Pons (tissue), 1 donor: ENCODE measurements at regions not wholly inside any gene's neighbourhood (a gene's known extent, or its start where the extent isn't known, plus 50 kb on each side); places are given as distances from the start of the nearest gene placed in this dataset.

Experiments used
- DNase-seq: peaks from one replicate; pipeline ENCODE4 v3.0.0-alpha.2; 2016; ENCODE audit warnings: low spot score

DNA sequence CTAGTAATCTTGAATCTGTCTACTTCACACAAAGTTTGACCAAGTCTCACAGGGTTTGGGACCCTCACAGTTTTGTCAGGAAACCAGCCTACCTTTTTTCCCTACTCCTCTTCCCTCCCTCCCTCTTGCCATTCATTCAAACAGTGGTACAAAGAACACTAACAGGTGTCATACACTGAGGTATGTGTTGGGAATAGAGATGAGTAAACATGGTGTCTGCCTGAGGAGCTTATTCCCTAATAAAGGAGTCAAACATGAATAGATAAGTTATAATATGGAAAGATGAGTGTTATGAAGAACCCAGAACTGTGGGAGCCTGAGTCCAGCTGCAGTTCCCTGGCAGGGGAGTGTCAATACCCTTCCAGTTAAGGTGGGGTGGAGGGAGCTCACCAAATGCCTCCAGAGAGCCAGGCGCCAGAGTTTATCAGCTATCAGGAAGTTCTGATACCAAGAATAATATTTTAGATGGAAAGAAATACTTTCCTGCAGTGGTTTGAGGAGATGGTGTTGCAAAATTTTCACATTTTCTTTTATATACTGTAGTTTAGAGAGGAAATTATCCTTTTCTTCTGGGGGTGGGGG is 183.4 kb upstream of the NR3C1 start:
- no peak for DNase-seq

GRCh38 chr5:143585970-143586369 is 182.5 kb upstream of the NR3C1 start:
- no peak for DNase-seq

DNA sequence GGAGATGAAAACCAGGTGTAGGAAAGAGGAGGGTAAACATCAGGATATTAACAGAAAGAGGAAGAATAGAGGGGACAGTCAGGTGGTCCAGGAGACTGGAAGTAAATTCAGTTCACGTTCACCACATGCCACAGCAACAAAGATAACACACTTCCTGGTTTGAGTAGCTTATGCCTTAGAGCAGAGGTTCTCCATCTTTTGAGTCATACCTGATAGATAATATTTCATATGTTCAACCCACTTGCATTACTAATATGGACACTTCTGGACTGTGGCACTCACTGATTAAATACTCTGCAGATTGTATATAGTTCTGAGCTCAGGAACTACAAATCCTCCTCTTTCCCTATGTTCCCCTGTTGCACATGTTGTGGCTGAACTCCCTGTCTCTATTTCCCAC is 179.9 kb upstream of the NR3C1 start:
- DNase-seq = no peak

DNA sequence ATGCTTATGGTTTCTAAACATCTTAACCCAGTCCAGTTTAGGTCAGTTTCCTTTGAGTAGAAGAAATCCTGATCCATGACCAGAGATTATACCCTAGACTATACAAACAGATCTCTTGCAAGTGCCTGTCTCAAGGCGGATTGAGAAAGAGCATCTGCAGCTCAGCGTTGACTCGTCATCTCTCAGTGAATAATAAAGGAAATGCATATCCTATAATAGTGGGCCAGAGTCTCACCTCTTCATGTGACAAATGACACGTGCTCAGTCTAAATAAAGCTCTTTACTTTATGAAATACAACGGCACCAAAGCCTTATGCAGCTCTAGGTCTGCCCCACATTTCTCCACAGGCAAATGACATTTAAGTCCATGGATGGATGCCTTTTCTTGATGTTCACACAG is 179.4 kb upstream of the NR3C1 start:
- DNase-seq = no peak

- no peak for DNase-seq
These were observed 178.7 kb upstream of the NR3C1 start for GRCh38 chr5:143582176-143582575.

DNA sequence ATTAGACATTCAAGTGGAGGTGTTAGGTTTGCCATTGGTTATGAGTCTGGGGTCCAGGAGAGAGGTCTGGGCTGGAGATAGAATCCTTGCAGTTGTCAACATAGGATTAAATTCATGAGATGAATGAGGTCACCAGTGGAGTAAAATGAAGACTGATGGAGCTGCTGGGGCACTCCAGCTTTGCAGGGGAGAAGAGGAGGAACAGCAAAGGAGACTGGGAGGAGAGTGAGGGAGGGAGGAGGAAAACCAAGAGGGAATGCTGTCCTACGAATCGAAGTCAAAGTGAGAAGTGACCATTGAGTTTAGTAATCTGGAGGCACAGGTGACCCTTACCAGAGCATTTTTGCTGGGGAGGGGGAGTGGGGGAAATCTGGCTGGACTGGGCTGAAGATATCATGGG is 178.2 kb upstream of the NR3C1 start:
- DNase-seq = no peak

DNA sequence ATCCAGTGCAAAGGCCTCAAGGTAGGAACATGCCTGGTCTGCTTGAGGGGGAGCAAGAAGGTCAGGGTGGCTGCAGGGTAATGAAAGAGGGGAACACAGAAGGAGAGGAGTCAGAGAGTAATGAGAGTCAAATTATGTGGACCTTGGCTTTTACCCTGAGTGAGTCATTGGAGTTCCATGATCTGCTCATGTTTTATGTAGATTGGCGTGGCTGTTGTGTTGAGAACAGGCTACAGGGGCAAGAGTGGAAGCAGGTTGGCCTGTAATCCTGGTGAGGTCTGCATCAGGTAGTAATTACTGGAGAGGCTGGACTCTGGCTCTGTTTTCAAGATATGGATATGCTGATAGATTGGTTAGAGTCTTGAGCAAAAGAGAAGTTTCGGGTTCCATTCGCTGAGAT is 177.7 kb upstream of the NR3C1 start:
- no peak for DNase-seq

- no peak for DNase-seq
These were observed 173.4 kb upstream of the NR3C1 start for GRCh38 chr5:143576711-143577484.

GRCh38 chr5:143575286-143575685 is 171.8 kb upstream of the NR3C1 start:
- DNase-seq = no peak

GRCh38 chr5:143574236-143574635 is 170.8 kb upstream of the NR3C1 start:
- DNase-seq = no peak

GRCh38 chr5:143573568-143574170 is 170.2 kb upstream of the NR3C1 start:
- peak; percentile 61 for DNase-seq

- no peak for DNase-seq
These were observed 169.2 kb upstream of the NR3C1 start for GRCh38 chr5:143572671-143573070.

DNA sequence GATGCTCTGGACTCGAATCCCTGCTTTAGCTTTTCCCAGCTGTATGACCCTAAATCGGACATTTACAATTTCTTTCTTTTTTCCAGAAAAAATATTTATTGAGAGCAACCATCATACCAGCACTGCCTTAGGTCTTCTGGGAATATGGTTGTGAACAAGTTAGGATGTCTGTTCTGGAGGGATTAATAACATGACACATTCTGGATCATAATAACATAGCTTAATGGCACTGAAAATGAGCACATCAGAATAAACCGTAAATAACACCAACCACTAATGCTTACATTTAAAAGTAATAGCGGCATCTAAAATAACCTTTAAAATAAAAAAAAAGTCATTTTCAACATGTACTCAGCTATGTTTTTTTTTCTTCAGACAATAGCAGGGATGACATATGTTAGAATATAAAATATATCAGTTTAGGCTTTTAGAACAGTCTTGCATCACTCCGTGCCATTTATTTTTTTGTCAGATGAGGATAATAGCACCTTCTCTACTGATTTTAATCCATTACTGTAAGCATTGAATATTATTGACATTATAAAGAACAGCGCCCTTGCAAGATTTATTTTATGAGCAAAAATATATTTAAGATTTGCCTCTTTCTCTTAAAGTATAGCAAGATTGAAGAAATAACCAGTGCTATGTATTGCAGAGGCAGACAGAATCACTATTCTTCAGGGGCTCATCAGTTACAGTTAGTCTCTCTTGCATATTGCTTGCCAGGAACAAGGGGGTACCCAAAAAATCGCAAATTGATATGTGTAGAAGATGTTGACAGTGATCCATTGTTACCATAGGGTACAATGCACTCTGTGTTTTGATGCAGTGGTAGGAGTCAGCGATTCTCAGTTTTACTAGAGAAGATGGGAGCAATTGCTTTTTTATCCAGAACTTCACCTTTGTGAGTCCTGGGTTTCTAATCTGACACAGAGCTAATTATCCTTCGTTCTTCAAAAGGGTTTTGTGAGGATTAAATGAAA is 168.4 kb upstream of the NR3C1 start:
- DNase-seq = no peak

GRCh38 chr5:143570989-143571388 is 167.5 kb upstream of the NR3C1 start:
- no peak for DNase-seq

DNA sequence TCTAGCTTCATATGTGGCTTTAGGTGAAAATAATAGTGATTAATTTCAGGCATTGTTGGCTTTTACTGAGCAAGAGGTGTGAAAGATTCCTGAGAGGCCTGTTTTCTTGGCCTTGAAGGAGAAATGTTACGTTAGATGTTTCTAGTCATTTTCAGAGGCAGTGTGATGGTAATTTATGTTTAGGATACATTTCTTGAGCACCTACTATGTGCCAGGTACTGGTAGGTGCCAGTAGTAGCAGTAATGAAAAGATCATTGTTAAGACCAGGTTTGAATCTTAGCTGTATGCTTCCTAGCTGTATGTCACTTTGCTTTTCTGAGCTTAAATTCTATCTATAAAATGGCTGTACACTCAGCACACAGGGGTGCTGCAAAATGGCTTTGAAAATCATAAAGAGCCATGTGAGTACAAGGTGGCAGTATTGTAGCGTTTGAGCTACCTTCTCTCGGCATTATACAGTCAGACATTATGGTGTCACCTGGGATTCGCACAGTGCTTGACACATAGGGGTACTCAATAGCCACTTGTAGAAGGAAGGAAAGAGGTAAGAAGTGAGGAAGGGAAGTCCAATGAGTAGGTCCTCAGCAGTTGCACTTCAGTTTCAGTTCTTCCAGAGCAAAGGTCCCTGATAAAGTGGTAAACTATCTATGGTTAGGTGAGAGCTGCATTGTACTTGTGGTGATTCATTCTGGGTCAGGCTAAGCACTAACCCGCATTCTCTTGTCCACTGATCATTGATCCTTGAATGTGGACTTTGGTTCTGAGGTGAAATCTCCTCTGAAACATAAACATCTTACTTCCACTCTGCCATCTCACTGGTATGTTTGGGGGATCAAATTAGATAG is 166.5 kb upstream of the NR3C1 start:
- no peak for DNase-seq

GRCh38 chr5:143569213-143569701 is 165.8 kb upstream of the NR3C1 start:
- DNase-seq = no peak

DNA sequence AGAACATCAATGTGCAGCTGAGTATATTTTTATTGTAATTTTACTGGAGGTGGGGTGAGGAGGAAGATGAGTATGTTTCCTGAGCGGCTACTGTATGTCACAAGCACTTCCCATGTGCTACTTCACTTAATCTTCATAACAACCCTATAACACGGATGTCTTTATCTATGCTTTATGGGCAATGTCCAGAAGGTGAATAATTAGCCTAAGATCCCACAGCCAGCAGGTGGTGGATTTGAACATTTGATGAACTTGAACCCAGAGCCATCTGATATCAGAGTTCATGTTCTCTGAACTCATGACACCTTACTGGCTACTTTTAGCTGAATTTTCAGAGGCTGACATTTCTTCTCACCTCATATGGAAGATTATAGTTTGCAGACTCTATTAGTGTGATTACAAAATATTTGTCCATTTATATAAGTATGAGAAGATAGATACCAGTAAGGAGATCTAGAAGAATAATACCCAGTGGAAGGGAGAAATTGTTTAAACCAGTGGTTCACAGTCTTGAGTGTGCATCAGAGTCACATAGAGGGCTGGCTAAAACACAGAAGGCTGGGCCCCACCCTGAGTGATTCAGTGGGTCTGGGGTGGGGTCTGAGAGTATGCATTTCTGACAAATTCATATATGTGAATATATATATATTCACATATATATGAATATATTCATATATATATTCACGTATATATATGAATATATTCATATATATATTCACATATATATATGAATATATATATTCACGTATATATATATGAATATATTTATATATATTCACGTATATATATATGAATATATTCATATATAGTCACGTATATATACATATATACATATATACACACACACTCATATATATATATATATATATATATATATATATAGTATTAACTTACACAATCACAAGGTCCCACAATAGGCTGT is 164.4 kb upstream of the NR3C1 start:
- no peak for DNase-seq

- no peak for DNase-seq
These were observed 162.7 kb upstream of the NR3C1 start for GRCh38 chr5:143566139-143566538.

DNA sequence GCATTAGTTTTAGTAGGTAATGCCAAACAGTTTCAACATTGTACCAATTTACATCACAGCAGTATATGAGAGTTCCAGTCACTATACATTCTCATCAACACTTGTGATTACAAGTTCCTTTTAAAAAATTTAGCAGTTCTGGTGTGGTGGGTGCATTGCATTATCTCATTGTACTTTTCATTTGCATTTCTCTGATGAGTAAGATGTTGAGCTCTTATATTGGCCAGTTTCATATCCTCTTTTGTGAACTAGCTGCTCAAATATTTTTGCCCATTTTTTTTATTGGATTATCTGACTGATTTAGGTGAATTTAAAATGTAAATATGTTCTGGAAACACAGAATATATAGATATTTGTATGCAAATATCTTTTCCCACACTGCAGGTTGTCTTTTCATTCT is 160.9 kb upstream of the NR3C1 start:
- no peak for DNase-seq

DNA sequence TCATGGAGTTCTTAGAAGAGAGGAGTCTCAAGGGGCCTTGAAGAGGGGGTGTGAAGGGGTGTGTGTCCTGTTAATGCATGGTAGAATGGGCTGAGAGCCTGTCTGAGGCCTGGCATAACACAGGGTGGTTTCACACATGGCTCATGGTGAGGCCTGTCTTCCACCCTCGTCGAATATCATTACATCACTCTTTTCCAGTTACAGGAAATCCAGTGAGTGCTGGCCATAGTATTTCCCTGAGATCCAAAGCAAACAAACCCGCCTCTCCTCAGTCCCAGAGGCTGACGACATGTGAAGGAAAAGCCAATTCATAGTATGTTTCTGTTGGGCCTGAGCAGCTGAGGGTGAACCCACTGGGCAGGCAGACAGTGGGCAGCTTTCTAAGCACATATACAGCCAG is 159.4 kb upstream of the NR3C1 start:
- no peak for DNase-seq
